HG02981 (cell line): ENCODE measurements at regions not wholly inside any gene's neighbourhood (a gene's known extent, or its start where the extent isn't known, plus 50 kb on each side); places are given as distances from the start of the nearest gene placed in this dataset.

ENCODE experiments used
- ATAC-seq: cut with Tn5 transposase; IDR thresholded peaks from one replicate; pipeline ENCODE4 v1.9.1; 2021; ENCODE audit warnings: mild to moderate bottlenecking, moderate library complexity; ENCODE audit not compliant: unreplicated experiment

DNA sequence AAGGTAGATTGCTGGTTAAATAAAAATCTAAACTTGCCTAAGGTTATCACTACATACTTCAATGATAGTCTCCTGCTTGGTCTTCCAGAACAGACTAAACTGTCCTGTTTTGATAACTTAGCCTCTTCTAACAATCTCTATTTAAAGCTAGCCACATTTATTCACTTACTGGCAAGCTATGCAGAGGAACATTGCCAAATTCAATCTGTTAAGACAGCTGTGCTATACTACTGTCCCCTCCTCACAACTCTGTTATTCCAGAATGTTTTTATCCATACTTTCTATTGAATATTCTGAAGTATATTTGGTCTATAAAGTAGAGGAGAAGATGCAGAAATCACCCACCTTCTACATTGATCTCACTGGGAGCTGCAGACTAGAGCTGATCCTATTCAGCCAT, 594.0 kb upstream of the CCDC54 start:
- ATAC-seq: no peak

DNA sequence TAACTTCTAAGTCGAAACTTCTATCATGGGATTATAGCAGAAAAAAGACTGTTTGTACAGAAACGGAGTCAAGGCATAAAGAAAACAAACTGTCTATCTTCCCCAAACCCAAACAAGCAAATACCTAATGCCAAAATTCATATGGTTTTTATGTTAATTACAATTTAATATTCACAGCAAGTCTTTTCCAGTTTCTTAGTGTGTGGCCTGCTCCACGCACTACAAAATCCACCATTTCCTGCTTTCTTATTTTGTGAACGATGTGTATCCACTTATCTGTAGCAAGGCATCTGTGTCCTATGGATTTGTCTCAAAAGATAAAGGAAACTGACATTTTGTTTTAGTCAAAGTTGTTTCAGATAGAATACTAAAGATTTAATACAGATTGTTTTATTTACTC, 588.0 kb upstream of the CCDC54 start:
- ATAC-seq: no peak

GRCh38 chr3:106792716-106793115, 584.5 kb upstream of the CCDC54 start:
- ATAC-seq: no peak

GRCh38 chr3:106794442-106794841, 582.8 kb upstream of the CCDC54 start:
- no peak for ATAC-seq

DNA sequence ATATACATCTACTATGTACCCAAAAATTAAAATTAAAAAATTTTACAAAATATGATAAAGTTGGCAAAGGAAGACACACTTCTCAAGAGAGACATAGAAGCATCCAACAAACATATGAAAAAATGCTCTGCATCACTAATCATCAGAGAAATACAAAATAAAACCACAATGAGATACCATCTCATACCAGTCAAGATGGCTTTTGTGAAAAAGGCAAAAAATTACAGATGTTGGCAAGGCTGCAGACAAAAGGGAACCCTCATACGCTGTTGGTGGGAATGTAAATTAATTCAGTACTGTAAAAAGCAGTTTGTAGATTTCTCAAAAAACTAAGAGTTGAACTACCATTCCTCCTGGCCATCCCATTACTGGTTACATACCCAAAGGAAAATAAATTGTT, 581.7 kb upstream of the CCDC54 start:
- ATAC-seq: no peak

DNA sequence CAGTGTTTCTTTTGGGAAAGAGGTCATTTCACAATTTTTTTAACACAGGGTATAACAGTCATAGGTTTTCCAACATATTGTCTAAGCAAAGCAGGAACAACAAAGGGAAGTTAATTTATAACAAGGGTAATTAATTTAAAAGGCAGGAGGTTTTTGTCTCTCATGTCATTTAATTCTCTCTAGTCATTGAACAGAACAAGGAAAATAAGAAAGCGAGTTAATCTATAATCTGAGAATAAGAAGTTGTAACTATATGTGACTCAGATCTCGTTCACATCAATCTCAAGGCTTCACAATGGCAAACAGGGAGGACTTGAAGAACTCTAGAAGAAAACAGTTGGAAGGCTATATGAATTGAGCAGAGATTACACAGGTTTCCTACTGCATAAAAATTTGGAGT, 579.8 kb upstream of the CCDC54 start:
- ATAC-seq: no peak

GRCh38 chr3:106805625-106806024, 571.6 kb upstream of the CCDC54 start:
- no peak for ATAC-seq

GRCh38 chr3:106806964-106807363, 570.3 kb upstream of the CCDC54 start:
- ATAC-seq: no peak

GRCh38 chr3:106809041-106809440, 568.2 kb upstream of the CCDC54 start:
- ATAC-seq: no peak

DNA sequence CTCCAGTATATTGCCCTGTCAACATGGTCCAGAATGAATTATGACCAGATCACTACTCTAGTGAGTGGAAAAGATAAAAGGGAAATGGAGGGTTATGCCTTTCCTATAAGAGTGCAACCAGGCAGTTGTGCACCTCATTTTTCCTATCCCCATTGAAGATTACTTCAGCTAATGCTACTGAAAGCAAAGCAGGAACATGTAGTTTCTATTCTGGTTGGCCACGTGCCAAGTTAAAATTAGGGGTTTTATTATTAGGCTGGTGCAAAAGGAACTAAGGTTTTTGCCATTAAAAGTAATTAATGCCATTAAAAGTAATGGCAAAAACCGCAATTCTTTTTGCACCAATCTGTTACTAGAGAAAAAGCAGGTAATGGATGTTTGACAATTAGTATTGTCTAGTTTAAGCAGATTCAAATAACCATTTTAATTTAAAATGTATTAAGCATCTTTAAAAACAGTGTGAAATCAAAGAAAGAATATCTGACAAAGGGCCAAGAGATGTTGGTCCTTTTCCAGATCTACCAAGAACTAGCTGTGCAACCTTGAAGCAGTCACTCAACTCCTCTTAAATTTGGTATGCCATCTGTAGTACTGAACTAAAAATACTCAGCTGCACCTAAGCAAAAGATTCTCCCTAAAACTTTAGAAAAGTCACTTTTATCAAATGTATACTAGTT, 567.5 kb upstream of the CCDC54 start:
- no peak for ATAC-seq

DNA sequence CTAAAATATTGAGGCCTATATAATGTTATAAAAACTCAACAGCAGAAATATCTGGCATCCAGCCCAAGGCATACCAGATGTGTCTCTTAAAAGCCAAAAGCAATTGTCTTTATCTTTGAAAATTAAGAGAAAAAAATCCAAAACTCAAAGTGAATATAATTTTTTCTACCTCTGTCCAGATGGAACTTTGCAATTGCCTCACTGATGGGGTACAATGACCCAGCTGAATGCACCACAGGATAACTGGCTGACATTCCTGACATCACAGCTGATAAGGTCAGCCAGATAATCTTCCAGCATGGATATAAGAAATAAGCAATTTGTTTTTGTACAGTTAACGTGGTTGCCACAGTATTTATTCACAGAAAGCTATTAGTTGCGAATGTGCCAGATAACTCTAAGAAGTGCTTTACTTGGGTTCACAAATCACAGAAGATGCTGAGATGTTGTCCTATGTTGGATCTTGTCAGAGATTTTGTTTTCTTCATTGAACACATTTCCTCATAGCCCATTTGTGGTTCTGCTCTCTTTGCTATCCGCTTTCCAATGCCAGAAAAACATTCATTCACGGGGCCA, 566.9 kb upstream of the CCDC54 start:
- ATAC-seq: no peak

DNA sequence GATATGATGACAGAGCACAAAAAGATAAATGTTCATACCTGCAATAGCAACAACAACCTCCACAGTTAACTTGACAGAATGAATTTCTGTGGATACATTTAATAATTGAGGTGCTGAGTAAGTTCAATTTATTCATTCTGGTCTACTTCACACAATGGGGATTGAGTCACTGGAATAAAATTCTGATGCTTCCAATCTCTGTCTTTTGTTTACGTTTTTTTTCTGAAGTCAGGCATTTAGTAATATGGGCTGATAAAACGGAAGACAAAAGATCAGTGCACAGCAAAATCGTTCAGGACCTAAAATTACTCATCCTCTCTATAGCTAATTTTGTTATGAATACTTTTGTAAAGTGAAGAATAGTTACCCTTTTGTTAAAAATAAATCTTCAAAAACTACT, 565.9 kb upstream of the CCDC54 start:
- ATAC-seq: no peak

GRCh38 chr3:106813742-106814141, 563.5 kb upstream of the CCDC54 start:
- ATAC-seq: no peak

DNA sequence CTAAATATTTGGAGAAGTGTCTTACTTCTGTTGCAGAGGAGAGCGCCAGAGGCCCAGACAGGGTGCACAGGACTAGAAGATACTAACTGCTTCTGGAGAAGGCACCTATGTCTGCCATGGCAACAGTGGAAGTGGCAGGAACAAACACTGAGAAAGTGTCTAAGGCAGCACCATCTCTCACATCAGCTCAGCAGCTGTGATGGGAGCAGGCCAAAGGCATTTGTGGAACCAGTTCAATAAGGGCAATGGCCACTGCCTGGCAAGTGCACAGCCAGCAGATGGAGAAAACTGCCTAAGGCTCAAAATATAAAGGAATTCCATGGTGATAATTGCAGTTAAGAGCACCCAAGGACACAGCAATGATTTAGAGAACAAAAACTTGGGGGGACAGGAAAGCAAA, 563.0 kb upstream of the CCDC54 start:
- no peak for ATAC-seq

- no peak for ATAC-seq
Observed at GRCh38 chr3:106816838-106817237, 560.4 kb upstream of the CCDC54 start.

GRCh38 chr3:106817706-106818105, 559.5 kb upstream of the CCDC54 start:
- no peak for ATAC-seq

- ATAC-seq: no peak
Observed at GRCh38 chr3:106819440-106819839, 557.8 kb upstream of the CCDC54 start.

DNA sequence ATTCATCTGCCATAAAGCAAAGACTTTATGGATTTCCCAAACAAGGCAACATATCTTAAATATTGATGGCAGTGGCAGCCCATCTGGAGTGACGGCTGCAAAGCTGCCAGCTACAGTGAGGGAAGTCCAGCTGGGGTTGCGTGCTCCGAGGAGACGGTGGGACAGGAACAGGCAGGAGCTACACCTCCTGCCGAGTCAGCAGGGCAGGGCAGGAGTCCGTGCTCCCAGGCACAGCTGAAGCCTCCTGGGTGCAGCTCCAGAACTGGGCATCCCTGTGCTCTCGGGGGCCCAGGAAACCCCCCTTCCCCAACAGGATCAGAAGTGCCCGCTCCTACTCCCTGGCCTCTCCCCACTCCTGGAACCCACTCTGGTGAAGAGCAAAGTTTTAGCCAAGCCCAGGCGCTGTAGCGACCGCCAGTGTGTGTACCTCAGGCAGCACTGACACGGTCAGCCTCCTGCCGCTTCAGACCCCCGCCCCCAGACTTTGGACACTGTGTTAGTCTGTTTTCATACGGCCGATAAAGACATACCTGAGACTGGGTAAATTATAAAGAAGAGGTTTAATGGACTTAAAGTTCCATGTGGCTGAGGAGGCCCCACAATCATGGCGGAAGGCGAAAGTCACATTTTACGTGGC, 556.4 kb upstream of the CCDC54 start:
- ATAC-seq: no peak

GRCh38 chr3:106821801-106822200, 555.4 kb upstream of the CCDC54 start:
- no peak for ATAC-seq

GRCh38 chr3:106822204-106822603, 555.0 kb upstream of the CCDC54 start:
- ATAC-seq: no peak

- ATAC-seq: no peak
Observed at GRCh38 chr3:106823701-106824100, 553.5 kb upstream of the CCDC54 start.

- no peak for ATAC-seq
Observed at GRCh38 chr3:106824856-106825255, 552.4 kb upstream of the CCDC54 start.
